DMS79 treated with DMSO at 0.1 percent for 48 hours (cell line): ENCODE measurements at regions not wholly inside any gene's neighbourhood (a gene's known extent, or its start where the extent isn't known, plus 50 kb on each side); places are given as distances from the start of the nearest gene placed in this dataset.

Experiments
- DNase-seq: peaks from one replicate; lab custom pipeline; 2025; lab: John Stamatoyannopoulos, UW

DNA sequence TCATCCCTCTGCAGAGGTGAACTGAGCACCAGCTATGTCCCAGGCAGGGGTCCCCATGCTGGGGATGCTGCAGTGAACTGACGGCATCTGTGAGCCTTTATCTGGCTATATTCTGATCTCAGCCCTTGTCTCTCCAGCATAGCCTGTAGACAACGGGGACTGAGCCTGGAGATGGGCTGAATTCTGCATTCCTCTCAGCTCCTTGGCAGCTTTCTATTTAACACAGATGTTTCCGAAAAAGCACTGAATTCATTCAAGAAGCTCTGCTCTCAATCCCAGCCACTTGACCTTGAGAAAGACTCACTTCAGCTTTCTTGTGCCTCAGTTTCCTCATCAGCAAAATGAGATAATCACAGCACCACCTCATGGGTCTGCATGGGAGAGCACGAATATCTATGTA lies 204.4 kb upstream of the PMEPA1 start:
- no peak for DNase-seq

DNA sequence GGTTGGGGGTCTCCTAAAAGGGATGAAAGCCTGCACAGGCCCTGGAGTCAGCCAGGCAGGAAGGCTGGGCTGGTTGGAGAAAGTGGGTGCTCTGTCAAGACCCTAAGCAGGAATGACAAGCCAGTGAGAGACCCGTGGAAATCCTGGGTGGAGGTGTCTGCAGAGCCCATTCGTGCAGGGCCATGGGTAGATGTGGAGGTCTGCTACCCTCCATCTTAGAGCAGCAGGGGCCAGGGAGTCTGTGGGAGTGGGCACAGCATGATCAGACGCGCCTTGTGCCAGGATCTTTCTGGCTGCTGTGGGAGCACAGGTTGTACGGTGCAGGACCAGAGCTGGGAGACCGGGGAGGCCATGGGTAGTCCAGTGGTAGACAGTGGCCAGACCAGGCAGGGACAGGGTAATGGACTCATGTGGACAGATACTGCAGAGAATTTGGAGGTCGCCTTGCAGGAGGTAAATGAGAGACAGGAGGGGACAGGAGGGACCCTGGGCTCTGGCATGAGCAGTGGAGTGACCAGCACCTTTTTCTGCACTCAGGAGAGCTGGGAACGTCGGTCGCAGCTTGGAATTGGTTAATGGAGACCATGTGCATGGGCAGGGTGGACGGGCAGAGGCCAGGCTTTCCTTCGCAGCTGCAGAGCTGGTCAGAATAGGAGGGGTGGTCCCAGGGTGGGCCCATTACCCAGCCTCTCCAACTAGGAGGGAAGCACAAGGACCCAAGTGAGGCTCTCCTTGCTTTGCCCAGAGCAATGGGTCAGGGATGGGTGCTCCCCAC lies 203.5 kb upstream of the PMEPA1 start:
- DNase-seq = no peak

DNA sequence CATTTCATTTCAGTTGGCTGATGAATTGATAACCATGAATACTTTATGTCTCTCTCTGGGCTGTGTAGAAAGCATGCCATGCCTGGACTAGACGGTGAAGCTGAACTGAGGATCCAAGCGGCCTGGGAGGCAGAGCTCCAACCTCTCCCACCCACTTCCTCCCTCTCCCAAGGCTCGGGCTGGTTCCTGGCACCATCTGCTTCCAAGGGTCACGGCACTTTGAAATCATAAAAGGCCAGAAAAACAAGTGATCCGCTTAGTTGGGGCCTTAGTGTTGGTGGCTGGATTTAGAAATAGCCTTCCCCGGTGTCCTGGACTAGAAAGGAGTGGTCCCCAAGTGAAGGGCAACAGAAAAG lies 202.4 kb upstream of the PMEPA1 start:
- no peak for DNase-seq

DNA sequence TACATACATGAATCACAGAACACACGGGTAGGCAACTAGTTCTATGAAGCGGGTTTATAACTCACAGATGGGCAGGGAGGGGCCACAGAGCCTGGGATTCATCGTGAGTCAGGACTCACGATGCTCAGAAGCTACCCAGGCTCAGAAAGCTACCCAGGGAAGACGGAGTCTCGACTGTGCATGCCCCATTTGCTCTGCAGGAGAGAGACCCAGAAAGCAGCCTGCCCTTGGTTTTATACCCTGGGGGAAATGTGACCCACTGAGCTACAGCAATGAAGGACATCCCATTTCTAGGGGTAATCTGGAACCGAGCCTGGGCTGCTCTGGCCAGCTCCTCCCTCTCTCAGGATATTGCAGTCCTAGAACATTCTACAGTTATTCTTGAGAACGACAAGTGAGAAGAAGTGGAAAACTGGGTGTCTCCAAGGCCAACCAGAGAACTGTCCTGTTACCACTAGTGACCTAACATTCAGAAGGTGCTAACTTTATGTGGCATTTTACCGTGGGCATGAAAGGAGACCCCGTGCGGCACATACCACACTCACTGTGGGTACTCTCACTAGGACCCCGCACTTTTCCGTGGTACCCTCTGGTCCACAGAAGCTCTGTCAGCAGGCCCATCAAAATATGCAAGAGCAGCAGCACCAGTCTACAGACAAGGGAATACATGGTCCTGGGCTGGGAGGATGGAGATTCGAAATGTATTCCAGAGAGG lies 201.9 kb upstream of the PMEPA1 start:
- no peak for DNase-seq

DNA sequence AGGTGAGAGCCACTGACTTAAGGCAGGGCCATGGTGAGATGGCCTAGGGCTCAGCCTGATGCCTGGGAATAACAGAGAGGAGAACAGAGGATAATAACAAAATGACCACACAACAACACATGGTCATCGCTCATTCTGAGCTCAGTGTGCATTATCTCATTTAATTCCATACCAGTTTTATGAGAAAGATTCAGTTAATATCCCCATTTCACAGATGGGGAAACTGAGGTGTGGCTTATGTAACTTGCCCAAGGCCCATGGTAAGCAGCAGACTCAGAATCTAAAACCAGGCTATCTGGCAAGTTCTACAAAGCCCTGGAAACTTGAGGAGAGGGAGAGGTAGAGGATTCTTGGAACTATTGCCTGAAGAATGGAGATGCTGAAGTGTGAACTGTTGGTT lies 200.9 kb upstream of the PMEPA1 start:
- no peak for DNase-seq

DNA sequence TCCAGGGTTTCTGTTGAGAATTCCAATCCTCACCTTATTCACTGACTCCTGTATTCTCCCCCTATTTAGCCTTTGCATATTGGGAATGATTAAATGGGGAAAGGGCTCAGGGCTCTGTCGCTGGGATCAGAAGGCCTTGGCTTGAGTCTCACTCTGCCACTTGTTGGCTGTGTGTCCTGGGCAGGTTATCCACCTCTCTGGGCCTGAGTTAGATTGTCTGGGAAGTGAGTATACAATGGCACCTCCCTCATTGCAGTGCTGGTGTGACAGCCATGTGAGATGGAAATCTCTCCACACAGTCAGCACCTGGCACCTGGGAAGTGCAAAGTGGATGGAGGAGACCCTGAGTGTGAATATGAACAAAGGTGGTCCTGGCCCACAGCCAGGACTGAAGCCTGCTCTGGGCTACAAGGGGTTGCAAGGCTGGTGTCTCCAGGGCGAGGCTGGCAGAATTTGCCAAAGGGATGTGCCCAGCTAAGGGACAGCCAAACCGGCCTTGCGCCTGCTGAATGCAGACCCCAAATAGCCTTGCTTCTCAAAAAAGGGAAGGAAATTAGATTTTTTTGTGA lies 200.0 kb upstream of the PMEPA1 start:
- no peak for DNase-seq

DNA sequence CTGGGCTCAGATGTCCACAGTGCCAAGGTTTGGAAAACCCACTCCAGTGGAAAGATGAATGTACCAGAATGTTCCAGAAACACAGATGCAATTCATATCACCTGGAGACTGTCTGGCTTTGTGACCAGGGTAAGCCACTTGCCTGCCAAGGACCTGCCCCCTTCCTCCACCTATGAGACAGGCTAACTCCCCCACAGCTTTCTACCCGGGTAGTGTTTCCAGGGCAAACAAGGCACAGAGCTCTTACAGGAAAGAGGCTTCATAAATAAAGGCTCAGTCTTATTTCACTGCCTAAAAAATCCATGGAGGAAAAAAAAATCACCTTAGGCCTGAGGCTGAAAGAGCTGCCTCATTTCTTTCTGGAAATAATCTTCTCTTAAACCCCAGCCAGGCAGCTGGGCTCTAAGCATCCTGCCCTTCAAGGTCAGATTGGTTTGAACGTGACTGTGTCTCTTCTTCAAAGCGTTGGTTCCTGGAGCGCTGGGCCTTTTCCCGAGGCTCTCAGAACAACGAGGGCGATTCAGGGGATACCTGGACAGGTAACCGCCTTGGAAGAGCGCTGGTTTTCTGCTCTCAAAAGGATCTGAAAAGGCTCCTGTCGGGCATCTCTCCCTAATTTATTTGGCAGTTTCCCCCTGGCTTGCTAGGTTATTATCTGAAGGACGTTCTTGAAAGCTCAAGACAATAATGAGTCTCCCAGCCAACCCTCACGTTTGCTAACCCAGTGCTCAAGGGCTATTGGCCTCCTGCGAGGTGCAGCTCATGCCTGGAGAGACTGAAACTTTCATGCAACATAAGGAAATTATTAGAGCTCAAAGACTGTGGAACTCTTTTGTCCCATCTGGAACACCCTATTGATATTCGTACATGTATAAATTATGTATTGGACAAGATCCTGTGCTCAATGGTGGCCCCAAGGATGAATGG lies 199.2 kb upstream of the PMEPA1 start:
- DNase-seq = peak; percentile 86

DNA sequence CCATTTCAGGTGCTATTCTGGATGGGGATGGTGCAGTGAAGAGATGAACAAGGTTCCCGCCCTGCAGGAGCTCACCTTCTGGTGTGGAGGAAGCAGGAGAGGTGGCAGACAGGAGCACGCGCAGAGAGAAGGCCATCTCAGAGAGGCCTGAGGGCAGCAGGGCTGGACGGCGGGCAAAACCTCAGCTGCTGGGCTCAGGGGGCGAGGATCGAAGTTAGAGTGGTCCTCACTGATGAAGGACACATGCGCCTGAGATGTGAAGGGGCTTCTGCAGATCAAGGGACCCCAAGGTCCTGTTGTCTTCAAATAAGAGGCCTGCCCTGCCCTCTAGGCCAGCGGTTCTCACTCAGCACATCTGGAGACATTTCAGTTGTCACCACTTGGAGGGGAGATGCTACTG lies 198.4 kb upstream of the PMEPA1 start:
- DNase-seq = no peak

DNA sequence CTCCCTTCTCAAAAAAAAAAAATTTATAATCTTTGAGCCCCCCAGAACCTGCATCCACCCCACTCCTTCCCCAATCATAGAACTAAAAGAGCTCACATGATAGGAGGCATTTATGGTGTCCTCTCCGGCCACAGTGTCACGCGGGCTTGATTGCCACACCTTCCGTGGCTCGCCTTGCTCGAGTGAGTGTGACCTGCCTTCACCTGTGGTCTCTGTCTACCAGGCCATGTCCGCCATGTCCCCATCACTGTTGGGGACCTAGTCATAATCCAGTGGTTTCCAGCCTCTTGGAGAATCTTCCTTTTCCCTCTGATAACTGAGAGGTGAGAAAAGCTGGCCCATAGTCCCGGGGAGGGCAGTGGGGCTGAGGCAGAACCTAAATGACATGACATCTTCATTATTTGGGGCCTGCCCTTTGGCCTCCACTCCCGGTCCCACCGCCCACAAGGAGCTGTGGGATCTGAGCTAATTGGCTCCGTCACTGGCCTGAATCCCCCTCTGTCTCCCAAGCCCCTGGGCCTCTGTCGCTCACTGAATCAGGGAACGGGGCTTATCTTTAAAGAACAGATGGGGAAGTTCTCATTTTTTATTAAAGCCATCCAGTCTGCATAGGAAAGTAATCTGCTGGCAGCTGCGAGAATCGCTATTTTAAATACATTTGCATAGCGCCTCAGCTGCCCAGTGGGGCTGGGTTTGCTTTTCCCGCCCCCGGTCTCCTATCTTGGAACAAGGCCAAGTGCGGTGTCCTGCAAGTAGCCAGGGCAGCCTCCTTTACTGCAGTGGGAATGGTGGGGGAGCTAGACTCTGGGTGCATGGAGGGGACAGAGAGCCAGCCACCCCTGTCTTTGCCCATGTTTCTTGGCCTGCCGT lies 197.6 kb upstream of the PMEPA1 start:
- DNase-seq = no peak

DNA sequence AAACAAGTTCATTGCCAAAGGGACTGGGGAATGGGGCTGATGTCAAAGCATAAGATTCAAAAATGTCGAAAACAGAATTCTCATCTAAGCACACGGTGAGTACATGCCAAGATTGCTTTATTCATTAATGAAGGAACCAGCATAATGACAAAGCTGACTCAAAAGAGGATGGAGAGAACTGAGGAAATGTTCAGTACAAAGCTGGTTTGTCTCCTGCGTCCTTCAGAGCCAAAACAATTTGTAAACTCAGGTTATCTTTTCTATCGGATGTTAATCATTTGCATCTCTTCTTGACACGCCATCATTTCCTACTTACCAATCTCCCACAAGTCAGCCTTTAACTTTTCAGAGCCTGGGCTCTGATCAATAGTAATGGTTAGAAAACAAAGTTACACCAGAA lies 195.6 kb upstream of the PMEPA1 start:
- DNase-seq = no peak

DNA sequence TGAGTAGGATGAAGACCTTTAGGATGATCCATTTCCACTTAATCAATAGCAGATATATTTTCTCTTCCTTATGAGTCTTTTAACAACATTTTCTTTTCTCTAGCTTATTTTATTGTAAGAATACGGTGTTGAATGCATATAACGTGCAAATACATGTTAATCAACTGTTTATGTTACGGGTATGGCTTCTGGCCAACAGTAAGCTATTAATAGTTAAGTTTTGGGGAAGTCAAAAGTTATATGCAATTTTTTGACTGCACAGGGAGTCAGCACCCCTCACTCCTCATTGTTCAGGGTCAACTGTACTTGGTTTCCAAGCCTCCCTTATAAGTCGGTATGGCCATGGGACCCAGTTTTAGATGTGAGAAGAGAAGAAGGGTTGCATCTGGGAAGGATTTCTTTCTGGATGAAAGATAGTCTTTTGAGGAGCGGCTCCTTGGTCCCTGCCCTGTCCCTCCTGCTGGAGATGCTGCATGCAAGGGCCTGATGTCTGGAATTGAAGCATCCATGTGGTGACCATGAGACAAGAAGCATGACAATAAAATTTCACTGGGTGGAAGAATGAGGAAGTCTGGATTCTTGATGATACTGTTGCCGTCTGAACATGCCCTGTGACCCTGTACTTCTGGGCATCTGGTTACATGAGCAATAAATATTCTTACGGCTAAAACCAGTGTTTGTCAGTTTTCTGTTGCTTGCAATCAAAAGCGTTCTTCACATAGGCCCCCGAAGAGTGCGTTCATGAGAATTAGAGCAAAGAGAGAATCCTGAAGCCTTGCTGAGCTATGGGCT lies 194.7 kb upstream of the PMEPA1 start:
- no peak for DNase-seq

DNA sequence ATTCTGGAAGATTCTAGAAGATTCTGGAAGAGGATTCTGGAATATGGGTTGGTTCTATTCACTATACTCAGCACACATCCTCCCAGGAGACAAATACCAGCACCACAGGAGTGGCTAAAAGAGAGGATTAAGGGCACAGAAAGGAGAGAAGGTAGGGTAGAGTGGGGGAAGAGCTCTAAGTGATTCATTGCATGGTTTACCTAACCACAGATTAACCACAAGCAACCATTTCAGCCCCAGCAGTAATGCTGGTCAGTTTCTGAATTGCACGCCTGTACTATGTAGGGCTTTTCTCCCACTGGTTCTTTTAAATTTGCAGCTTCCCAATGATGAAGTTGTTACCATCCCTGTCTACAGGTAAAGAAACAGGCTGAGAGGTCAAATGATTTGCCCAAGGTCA lies 192.7 kb upstream of the PMEPA1 start:
- no peak for DNase-seq

DNA sequence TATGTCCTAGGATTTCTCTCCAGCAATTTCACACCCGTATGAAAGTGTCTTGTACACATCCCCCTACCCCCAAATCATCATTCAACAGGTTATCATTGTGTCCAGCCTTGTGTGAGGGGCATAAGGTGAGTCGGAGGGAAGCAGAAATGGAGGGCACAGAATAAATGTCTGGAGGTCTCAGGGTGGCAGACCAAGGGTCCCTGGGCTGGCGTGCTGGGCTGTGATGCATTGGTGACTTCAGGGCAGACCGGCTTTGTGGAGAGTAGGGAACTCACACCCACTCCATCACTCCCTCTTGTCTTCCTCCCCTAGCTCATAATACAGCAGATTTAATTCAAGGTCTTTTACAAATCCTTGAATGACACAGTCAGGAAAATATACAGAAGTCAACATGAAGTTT lies 191.7 kb upstream of the PMEPA1 start:
- no peak for DNase-seq

DNA sequence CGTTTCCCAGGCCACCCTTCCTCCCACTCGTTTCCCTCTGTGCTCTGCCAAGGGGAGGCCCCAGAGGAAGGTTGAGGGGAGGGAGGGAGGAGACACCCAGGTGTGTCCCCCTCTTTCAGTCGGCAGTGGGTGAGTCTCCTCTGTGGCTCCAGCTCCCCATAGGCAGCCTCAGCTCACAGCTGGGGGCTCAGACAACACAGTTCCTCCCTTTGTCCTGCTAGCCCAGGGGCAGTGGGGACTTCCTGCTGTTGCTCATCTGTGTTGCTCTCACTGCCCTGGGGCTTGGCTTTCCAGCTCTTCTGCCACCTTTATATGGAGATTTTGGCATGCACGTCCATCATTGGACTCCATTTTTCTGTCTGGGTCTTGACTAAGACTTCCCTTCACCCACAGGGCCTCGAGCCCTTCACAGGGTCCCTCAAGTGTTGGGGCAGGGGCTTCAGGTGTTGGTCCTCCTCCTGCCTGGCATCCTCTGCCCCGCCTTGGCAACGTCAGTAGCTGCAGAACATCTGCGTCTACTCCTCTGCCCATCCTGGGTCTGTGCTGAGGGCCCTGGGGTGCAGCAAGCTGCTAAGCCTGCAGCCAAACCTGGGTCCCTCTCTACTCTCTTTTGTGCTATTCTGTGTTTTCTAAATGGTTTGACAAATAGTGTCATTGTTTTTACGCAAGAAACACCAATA lies 190.6 kb upstream of the PMEPA1 start:
- DNase-seq = no peak

DNA sequence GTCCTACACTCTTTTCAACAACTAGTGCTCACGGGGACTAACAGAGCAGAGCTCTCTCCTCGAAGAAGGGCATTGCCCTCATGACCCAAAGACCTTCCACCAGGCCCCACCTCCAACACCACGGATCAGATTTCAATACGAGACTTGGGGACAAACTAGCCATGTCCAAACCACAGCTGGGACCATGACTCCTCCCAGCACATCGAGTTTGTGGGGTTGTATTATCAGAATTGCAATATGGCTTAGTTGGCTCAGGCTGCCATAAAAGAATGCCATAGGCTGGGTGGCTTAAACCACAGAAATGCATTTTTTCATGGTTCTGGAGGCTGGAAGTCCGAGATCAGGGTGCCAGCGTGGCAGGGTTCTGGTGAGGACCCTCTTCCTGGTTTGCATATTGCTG lies 189.7 kb upstream of the PMEPA1 start:
- no peak for DNase-seq

DNA sequence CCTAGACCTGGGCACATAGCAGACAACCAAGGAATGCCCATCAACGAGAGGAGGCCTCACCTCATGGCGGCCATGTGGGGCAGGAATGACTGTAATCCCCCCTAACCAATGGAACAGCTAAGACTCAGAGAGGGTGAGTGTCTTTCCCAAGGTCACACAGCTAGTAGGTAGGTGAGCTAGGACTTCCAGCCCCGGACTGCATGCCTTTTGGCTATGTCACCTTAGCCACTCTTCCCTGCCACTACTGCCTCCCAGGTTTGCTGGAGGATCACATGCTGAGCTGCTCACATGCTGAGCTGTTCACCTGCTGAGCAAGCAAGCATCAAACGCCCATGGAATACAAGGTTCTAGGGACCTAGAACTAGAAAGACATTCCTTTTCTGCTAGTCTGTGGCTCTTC lies 188.5 kb upstream of the PMEPA1 start:
- DNase-seq = no peak

DNA sequence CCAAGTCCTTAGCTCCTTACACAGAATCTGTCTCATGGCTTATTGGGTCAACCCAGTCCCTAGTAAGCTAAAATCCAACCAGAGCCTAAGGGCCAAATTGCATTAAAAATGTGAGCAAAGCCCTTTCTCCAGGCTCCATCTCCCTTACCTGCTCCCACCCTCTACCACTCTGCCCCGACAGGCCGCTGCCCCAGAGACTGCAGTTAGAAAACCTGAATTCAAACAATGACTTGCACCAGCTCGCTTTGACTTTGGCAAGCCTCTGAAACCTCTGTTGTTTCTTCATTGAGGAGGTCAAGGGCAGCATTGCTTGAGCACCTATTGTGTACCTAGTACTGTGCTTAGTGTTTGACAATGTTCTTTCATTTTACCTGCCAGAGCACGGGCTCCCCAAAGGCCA lies 188.1 kb upstream of the PMEPA1 start:
- DNase-seq = no peak

DNA sequence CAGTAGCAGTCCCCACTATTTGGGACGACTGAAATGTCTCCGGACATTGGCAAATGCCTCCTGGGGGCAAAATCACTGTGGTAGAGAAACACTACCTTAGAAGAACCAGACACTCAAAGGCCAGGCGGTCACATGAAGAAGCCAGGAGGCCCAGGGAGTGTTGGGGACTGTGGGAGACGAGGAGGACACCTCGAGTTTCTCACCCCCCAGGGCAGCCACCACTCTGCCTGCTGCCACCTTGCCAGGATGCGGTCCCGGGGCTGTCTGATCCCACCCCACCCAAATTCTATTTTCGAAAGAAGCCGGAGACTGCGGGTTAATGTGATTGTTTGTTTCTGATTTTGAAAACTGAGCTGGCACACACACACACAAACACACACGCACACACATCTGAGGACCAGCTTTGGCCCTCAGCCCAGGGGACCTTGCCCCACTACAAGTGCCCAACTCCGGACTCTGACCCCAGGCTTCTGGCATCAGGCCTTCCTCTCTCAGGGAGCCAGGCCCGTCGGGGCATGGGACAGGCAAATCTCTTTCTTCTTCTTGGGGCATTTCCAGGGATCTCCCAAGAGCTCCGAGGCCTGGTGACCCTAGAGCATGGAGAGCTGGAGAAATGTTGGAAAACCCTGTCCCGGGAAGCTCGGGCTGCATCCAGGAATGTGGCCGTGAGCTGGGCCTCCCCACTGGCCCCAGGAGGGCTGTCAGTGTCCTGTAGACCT lies 187.5 kb upstream of the PMEPA1 start:
- DNase-seq = no peak

DNA sequence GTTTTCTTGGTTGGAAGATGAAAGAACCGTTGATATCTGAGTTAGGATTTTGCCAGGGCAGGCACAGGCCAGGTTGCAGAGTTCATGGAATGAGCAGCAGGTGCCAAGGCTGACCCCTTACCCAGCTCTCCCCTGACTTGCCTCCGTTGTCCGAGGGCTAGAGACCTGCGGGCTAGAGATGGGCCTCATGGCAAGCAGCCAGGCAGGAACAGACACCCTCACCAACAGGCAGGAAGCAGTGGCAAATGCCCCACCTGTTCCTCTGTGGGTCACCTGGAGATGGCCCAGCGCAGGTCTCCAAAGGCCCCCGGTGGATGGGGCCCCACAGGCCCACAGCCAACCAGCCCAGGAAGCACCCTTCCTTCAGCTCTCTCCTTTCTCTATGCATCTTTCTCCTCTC lies 186.7 kb upstream of the PMEPA1 start:
- no peak for DNase-seq
